Neutrophil (primary cell): ENCODE measurements at regions not wholly inside any gene's neighbourhood (a gene's known extent, or its start where the extent isn't known, plus 50 kb on each side); places are given as distances from the start of the nearest gene placed in this dataset.
"Not testable (repeated sequence)": the region's sequence is repeated elsewhere in the genome, so short reads cannot be mapped to it uniquely, and the experiment has no call there.

Experiments used
- H3K27ac ChIP-seq: fragments of 200-600 bp; sonication (generic); 2 replicates; pipeline ENCODE4 v1.5.1; 2016; ENCODE audit warnings: mild to moderate bottlenecking, moderate library complexity
- H3K27me3 ChIP-seq: fragments of 200-600 bp; sonication (generic); 2 replicates; pipeline ENCODE4 v1.6.0; 2016; ENCODE audit warnings: mild to moderate bottlenecking
- H3K36me3 ChIP-seq: fragments of 200-600 bp; sonication (generic); 2 replicates; pipeline ENCODE4 v1.5.1; 2017
- H3K4me1 ChIP-seq, 2 experiments: fragments of 200-600 bp in 1 of 2; sonication (generic) in 1 of 2; 1 replicate in 1 of 2; 2 replicates in 1 of 2; pipeline versions ENCODE4 v1.5.1 to v1.6.1; 2013 to 2016; ENCODE audit warnings: low read depth in 1 of 2, low read length in 1 of 2, mild to moderate bottlenecking in 1 of 2, moderate library complexity in 1 of 2; ENCODE audit not compliant: control insufficient read depth in 1 of 2, insufficient read depth in 1 of 2
- H3K4me3 ChIP-seq, 2 experiments: fragments of 200-600 bp in 1 of 2; sonication (generic) in 1 of 2; 1 replicate in 1 of 2; 2 replicates in 1 of 2; pipeline ENCODE4 v1.5.1; 2013 to 2016; ENCODE audit warnings: low read depth in 1 of 2, low read length in 1 of 2, mild to moderate bottlenecking in 1 of 2, moderate library complexity in 1 of 2
- H3K9me3 ChIP-seq: fragments of 200-600 bp; sonication (generic); 2 replicates; pipeline ENCODE4 v1.5.1; 2016
- TF ChIP-seq, protein P1 (sequence below): fragments of 200-600 bp; sonication (generic); IDR thresholded peaks from 2 replicates; pipeline ENCODE4 v1.5.1; 2016; ENCODE audit warnings: antibody characterized with exemption

DNA sequence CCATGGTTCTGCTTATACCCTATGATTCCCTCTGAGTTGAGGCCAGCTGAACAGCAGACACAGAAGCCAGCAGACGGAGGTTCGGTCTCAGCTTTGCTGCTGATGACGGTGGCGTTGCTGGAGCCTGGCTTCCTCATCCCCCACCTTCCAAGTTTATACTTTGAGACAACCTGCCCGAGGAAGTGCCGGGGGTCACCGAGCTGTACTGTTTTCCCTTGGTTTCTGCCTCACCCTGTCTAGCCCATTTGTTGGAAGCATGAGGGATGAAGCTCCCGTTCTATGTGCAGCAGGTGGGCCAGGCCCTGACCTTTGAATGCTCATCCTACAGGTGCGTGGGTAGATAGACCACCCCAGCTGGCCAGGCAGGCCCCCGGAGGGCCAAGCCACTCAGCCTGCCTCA lies 117.3 kb downstream of the MYCN start:
- no peaks in the 10 kb centered on the region for H3K4me1 ChIP-seq
- H3K4me3 ChIP-seq, result no peak overlapping the region
- H3K27ac ChIP-seq, result no peak overlapping the region
- TF ChIP-seq, protein P1, sequence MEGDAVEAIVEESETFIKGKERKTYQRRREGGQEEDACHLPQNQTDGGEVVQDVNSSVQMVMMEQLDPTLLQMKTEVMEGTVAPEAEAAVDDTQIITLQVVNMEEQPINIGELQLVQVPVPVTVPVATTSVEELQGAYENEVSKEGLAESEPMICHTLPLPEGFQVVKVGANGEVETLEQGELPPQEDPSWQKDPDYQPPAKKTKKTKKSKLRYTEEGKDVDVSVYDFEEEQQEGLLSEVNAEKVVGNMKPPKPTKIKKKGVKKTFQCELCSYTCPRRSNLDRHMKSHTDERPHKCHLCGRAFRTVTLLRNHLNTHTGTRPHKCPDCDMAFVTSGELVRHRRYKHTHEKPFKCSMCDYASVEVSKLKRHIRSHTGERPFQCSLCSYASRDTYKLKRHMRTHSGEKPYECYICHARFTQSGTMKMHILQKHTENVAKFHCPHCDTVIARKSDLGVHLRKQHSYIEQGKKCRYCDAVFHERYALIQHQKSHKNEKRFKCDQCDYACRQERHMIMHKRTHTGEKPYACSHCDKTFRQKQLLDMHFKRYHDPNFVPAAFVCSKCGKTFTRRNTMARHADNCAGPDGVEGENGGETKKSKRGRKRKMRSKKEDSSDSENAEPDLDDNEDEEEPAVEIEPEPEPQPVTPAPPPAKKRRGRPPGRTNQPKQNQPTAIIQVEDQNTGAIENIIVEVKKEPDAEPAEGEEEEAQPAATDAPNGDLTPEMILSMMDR, result no peak
- H3K27me3 ChIP-seq, result no peaks in the 10 kb centered on the region
- H3K9me3 ChIP-seq, result no peaks in the 10 kb centered on the region
- H3K36me3 ChIP-seq, result no peaks in the 10 kb centered on the region

DNA sequence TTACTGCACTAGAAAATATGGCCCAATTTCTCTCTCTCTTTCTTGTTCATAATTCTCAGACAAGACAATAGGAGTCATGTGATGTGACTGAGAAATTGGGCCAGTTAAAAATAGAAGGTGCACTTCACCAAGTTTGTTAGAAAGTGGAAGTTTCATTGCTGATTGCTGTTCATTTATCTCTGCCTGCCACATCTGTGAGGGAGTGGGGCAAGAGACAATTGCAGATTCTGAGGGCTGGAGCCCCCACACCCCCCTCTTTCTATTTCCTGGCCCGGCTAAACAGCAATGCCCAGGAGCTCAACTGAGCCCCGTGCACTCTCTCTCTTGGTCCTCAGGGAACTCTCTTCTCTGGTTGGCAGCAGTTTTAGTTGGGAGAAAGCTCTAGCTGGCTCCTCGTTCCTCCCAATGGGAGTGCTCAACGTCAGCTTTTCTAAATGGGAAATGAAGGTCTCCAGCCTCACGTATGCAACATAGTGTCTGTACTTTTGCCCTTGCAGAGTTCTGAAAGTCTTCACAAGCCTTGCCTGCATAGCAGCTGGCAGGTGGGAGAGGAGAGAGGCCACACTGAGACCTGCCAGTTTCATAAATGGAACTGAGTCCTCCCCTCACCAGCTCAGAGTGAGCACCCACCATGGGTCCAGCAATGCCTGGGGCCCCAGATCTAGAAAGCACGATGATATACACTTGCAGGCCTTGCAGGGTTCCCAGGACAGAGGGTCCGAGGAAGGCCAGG lies 115.7 kb downstream of the MYCN start:
- Histone ChIP-seq H3K27me3 (no peaks in the 10 kb centered on the region), H3K36me3 (no peaks in the 10 kb centered on the region), H3K9me3 (no peaks in the 10 kb centered on the region), H3K4me3 (no peak overlapping the region), H3K27ac (no peak overlapping the region), H3K4me1 (no peaks in the 10 kb centered on the region)
- TF ChIP-seq, protein P1, result no peak

DNA sequence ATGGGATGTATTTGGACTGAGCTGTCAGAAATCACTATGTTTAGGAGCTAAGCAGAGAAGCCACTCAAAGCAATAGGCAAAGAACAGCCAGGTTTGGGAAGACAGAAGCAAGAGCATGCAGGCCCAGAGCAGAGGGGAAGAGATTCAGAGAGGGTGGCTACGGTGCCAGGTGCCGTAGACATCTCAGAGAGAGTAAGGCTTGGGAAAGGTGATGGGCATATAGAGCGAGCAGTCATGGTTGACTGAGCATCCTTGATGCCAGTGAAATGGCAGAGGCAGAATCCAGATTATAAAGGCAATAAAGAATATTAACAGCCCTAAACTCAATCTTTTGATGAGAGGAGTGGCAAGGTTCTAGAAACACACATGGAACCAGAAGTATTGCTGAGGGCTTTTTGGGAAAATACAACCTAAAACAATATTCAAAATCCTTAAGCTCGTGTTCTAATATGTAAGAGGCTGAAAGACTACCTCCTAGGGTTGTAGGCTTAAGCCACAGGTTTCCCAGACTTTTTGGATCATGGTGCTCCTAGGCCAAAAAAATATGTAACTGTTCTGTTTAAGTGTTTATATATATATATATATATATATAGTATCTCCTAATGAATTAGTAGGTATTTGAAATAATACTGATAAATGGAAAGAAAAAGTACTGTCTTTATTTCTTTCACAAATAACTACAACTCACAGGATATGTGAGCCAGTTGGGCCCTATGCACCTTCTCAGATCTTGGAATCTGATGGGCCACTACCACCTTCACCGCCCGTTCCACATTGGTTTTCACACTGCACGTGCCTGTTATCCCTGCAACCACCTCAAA lies 113.3 kb downstream of the MYCN start:
- TF ChIP-seq, protein P1, result no peak
- Histone ChIP-seq H3K36me3 (no peaks in the 10 kb centered on the region), H3K4me1 (no peaks in the 10 kb centered on the region), H3K9me3 (no peaks in the 10 kb centered on the region), H3K4me3 (no peak overlapping the region), H3K27me3 (no peaks in the 10 kb centered on the region), H3K27ac (no peak overlapping the region)

DNA sequence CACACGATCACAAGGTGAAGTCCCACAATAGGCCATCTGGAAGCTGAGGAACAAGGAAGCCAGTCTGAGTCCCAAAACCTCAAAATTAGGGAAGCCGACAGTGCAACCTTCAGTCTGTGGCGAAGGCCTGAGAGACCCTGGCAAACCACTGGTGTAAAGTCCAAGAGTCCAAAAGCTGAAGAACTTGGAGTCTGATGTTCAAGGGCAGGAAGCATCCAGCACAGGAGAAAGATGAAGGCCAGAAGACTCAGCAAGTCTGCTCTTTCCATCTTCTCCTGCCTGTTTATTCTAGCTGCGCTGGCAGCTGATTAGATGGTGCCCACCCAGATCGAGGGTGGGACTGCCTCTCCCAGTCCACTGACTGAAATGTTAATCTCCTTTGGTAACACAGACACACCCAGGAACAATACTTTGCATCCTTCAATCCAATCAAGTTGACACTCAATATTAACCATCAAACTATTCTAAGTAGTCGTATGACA lies 112.3 kb downstream of the MYCN start:
- H3K36me3 ChIP-seq, H3K27ac ChIP-seq, H3K4me3 ChIP-seq, H3K27me3 ChIP-seq, H3K9me3 ChIP-seq, H3K4me1 ChIP-seq: not testable (repeated sequence)

DNA sequence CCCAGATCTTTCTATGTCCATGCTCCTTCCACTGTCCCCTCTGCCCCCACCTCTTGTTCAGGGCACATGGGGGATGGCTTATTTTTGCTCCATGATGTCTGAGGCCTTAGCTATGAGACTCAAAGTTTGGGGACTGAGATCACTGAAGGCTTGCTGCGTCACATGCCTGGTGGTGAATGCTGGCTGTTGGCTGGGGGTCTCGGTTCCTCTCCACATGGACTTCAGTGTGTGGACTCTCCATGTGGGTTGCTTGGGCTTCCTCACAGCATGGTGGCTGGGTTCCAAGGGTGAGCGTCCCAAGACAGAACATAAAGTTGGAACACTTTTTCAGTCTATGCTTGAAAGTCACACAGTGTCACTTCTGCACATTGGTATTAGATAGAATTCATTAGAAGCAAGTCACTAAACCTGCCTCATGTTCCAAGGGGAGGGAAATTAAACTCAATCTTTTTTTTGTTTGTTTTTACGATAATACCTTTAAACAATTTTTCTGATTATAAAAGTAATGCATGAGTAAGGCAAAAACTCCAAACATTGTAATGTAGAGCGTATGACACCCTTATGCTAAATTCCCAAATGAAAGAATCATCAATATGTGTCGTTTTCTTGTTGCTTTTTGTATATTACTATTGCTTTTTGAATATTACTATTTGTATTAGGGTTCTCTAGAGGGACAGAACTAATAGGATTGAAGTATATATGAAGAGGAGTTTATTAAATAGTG lies 111.7 kb downstream of the MYCN start:
- Histone ChIP-seq H3K4me3 (no peak overlapping the region), H3K27me3 (no peaks in the 10 kb centered on the region), H3K9me3 (no peaks in the 10 kb centered on the region), H3K36me3 (no peaks in the 10 kb centered on the region), H3K4me1 (no peaks in the 10 kb centered on the region), H3K27ac (no peak overlapping the region)
- TF ChIP-seq, protein P1, result no peak
